NCI-H1694 treated with DMSO at 0.1 percent for 48 hours (cell line): ENCODE measurements at regions not wholly inside any gene's neighbourhood (a gene's known extent, or its start where the extent isn't known, plus 50 kb on each side); places are given as distances from the start of the nearest gene placed in this dataset.

Experiments used
- DNase-seq: peaks from one replicate; lab custom pipeline; 2025; lab: John Stamatoyannopoulos, UW

DNA sequence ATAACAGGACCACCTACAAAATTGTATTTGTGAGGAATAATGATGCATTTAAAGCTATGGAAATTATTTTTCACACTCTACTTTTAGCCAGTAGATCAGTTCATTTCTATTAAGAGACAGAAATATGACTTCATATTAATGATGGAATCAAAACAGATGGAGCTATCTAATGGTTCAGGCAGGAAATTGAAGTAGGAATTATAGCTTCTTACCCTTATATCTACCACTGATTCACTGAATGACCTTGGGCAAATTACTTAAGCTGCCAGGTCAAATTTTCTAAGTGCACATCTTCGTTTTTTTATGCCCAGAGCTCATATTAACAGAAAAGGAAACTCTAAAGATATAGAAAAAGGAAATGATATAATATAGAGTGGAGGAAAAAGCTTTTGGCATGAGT, 323.1 kb downstream of the PCDH10 start:
- DNase-seq = no peak

DNA sequence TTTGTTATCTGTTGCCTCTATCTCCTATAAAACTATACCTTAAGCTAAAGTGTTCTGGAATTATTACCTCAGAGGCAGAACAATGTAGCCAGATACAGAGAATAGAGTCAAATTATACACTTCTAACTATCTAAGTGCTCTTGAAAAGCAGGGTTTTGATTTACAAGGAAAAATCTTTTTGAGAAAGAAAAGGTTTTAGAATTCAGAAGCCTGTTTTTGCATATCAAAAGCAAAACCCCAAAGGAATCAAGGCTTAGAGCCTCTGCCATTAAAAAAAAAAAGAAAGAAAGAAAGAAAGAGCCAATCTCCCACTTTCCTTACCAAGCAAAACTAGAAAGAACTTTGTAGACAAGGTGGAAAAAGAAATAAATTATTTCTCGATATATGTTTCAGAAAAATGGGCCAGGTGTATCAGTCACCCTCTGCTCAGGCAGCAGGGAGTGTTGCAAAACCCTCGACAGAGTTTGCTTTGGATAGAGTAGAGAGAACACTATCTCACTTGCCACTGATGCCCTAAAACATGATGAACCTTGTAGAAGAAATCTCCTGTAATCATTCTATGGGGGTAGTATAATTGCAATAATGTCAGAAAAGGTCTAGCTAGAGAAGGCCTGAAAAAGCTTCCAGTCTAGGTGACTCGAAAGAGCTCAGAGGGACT, 318.3 kb downstream of the PCDH10 start:
- no peak for DNase-seq

DNA sequence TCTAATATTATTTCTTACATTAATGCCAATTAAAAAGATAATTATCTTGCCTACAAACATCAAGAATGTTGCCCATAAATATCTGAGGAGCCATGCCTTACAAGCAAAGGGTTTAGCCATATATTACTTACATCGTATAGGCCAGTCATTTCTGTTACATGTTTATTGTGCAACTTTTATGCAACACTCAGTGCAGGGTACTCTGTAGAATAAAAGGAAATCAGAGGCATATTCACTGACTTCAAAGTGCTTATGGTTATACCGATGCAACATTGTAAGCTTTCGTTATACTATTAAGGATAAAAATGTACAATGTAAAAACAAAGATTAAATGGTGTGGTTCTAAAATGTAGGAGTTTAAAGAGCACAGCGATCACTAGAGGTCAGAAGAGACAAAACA, 315.9 kb downstream of the PCDH10 start:
- no peak for DNase-seq

DNA sequence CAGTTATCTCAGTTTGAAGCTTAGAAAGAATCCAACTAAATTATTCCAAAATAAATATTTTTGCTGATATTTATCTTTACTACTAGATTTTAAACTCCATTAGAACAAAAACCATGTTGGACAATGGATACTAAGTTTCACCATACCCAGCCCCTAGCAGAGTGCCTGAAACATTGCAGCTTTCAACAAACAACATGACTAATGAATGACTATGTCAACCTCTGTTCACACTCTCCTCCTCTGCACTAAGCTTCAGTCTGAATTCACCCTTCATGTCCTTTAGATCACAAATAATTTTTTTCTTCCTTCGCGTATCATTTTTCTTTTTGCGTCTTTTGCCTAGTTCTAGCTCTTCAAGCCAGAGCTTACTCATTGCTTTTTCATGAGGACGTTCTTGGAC, 315.2 kb downstream of the PCDH10 start:
- DNase-seq = no peak

DNA sequence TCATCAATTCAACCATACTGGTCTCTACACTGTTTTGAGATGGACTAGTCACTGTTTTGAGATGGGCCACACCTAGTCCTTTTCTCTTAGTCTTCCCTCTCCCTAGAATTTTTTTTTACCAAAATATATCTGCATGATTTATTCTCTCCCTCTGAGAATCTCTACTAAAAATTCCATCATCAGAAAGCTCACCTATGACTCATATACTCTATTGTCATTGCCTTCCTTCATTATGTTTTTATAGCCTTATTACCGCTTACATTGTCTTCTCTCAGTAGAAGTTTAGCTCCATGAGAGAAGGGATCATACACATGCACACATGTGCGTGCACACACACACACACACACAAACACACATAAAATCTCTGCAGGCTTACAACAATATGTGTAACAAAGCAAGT, 303.6 kb downstream of the PCDH10 start:
- no peak for DNase-seq

DNA sequence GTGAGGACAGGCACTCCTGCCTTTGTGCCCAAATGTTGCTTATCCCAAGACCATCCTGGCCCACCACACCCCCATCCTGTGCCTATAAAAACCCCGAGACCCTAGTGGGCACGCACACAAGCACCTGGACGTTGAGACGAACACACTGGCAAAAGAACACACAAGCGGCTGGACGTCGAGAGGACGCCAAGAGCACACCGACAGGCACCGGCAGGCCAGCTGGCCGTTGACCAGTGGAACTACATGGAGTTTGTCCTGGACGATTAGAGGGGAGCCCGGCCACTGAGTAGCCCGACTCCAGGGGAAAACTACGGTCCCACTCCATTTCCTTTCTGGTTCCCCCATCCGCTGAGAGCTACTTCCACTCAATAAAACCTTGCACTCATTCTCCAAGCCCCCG, 301.7 kb downstream of the PCDH10 start:
- no peak for DNase-seq

DNA sequence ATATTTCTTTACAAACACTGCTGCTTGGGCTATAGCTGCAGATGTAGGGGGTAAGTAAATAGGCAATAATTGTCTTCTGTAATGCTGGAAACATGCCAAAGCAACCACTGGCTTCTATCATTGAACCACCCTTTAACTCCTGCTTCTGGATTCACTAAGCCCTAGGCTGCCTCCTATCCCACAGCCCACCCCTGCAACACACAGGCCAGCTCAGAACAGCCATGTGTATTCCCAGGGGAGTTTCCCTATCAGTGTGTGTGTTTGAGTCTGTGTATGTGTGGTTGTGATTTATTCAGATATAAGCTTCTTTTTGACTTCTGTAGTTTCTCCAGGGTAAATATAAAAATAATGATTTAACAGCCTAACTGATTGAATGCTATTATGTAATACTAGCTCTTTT, 291.3 kb downstream of the PCDH10 start:
- DNase-seq = no peak

DNA sequence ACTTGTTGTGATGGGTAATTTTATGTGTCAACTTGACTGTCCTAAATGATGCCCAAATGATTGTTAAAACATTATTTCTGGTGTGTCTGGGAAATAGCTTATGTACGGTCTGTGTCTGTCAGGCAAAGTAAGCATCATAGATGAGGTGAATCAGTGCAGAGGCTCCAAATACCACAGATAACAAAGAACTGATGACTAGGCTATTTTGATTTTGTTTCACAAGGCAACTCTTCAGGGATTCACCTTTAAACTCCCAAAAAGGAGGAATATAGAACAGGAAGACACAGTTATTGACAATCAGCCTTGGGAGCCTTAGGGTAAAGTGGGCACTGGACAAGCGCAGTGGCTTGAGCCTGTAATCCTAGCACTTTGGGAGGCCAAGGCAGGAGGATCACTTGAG, 290.7 kb downstream of the PCDH10 start:
- no peak for DNase-seq

DNA sequence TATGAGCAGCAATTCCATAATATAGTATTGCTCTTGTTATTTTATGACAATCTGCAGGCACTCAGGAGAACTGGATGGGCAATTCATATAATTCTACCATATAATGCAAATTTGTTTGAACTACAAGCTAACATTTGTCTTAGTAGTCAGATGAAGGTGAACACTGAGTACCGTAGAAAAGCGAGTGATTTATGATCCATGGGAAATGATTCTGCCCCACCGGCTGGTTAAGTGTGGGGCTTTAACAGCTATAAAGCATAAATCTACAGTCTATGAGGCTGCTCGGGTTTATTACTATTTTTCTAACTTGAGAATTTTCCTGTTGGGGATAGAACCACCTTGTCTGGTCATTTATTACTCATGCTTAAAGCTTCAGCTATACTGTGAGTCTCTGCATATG, 275.5 kb downstream of the PCDH10 start:
- no peak for DNase-seq

DNA sequence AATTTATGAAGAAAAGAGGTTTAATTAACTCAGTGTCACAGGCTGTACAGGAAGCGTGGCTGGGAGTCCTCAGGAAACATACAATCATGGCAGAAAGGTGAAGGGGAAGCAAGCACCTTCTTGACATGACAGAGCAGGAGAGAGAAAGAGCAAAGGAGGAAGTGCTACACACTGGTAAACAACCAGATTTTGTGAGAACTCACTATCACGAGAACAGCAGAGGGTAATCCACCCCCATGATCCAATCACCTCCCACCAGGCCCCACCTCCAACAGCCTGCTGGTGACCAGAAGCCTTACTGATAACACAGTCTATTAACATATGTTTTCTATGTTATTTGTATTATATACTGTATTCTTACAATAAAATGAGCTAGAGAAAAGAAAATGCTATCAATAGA, 254.8 kb downstream of the PCDH10 start:
- DNase-seq = no peak

DNA sequence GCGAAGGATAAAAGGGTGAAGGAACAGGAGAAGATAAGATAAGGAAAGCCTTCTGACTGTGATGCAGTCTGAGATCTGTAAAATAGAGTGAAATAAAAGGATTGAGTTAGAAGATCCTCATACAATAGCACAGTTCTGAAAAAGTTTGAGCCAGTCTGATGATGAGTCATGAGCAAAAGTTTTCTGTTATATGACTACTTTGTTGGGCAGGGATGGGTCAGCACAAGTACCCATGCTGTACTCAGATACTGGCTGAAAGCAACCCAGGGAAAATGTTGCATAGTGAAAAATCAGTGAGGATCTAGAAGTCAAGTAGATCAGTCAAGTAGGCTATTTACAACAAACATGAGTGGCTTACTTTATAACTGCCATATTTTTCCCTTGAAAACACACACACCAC, 253.5 kb downstream of the PCDH10 start:
- no peak for DNase-seq

DNA sequence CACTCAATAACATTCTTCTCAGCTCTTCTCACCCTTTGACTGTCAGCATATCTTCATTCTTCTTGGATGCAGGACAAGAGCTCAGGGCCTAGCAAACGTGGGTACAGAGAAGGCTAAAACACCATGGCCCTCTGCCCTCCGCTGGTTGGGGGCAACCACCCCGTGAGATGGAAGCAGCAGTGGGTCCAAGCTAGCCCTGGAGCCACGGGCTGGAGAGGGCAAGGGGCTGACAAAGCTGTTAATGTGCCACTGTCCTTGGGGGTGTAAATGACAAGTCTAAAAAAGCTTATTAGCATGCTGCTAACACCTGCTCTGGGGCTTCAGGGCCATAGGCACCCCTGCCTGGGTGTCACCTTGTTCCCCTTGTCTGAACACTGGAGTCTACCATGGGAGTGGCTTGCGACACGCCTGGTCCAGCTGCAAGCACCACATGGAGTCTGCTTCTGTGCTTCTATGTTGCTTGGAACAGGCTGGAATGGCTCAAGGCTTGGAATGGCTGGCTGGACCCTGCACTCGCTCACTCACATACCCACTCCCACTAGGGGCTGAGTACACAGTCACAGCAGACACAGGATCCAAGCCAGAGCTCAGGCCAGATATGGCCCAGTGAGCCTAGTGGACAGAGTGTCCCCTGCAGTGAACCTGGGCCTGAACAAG, 246.0 kb downstream of the PCDH10 start:
- DNase-seq = no peak

DNA sequence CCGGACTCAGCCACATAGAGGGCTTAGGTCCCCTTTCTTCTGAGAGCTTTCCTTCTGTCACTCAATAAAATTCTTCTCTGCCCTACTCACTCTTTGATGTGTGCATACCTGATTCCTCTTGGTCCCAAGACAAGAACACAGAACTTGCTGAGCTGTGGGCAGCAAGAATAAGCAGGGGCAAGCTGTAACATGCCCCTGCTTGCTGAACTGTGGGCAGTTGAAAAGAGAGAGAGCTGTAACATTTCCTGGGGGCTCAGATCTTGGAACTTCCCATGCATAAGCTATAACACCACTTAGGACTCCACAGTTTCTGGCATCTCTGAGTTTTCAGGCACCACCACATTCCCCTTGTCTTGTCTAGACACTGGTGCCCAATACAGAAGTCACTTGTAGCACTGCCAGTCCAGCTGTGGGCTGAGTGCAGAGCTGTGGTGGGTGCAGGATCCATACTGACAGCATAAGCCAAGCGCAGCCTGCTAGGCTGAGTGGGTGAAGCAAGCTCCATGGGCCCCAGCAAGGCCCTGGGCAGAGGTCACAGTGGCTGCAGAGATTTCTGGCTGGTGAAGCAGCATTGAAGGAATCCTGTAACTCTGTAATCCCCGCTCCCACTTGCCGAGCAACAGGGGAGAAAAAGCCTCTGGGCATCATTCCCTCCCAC, 241.2 kb downstream of the PCDH10 start:
- DNase-seq = no peak

DNA sequence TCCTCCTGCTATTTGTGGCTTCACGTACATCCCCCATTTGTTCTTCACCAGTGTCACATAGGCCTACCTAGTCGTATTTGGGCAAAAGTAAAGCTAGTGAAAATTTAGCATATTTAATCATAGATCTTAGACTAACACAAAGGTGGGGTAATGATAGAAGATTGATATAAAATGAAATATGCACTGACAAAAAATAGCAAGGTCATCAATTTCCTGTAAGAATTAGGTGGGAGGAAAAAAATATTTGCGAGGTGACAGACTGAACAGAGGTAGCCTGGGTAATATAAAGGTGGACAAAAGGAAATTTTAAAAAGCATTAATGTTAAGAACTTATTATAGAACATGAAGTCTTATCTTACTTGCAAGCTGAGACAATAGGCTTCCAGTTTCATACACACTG, 239.9 kb downstream of the PCDH10 start:
- no peak for DNase-seq

DNA sequence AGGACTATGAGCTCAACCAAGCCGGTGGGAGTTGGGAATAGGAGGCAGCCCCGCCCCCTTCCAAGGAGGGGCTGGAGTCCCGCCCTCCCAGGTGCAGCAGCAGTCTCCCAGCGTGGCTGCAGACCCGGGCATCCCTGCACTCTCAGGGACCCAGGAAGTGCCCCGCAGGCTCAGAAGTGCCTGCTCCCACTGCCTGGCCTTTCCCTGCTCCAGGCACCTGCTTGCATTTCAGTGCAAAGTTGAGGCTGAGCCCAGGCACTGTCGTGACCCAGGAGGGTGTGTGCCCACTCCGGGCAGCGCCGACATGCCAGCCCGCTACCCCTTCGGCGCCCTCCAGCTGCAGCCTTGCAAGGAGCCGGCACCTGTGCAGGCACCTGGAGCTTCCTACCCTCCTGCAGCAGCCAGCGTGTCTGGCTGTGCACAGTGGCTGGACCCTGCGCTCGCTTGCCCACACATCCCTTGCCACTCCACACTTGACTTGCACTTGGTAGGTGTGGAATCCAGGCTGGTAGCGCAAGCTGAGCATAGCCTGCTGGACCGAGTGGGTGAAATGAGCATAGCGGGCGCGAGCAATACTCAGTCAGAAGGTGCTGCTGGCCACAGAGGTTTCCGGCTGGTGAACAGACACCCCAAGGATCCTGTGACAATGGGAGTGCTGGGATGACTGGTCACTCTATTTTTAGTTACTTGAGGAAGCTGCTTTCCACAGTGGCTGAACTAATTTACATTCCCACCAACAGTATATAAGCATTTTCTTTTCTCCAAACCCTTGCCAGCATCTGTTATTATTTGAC, 236.3 kb downstream of the PCDH10 start:
- DNase-seq = no peak

DNA sequence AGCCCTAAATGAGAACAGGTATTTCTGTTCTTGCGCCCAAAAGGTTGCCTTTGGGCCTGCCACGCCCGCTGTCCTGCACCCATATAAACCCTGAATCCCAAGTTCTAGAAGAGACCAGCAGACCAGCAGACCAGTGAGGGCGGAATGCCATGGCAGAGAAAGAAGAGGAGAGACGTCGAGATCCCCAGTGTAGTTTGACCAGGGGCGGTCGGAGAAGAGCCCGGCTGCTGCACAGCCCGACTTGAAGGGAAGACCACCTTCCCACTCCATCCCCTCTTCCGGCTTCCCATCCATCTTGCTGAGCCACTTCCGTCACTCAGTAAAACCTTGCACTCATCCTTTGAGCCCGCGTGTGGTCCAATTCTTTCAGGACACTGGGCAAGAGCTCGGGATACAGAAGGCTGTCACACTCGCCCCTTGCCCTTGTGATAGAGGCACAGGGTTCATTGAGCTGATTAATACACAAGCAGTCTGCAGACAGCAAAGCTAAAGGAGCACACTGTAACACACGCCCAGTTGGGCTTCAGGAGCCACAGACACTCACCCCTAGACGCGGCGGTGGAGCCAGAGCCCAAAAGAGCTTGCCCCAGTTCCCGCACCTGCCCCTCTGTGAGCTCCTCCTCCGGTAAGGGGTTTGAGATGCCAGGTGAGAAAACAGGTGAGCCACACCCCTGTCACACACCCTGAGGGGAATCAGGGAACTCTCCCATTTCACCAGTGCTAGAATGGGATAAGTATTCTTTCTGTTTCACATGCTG, 230.8 kb downstream of the PCDH10 start:
- no peak for DNase-seq

DNA sequence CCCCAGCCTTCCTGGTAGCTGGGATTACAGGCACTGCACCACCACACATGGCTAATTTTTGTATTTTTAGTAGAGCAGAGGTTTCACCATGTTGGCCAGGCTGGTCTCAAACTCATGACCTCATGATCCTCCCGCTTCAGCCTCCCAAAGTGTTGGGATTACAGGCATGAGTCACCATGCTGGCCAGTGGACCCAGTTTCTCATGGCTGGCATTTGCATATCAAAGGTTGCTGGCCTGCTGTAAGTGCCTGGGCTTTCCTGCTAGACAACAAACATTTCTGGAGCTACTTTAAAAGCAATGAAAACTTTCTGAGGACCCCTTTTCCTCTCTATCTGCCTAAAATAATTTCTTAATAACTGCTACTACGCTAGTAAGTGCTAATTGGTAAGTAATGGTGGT, 228.2 kb downstream of the PCDH10 start:
- DNase-seq = no peak

DNA sequence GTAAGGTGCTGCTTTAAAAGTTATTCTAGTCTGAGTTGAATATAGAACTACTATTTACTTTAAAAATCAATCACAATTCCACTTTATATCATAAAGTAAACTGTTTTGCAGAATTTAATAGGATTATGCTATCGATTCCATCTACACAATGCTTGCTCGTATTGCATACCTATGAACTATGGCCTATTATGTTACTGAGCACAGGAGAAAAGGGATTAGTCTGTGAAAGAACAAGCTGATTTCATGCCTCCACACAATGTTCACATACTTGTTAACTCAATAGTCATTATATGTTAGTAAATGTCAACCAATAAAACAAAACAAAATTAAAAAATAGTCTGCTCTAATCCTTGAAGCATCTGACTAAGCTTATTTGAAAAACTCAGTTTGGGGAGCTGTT, 223.6 kb downstream of the PCDH10 start:
- no peak for DNase-seq

DNA sequence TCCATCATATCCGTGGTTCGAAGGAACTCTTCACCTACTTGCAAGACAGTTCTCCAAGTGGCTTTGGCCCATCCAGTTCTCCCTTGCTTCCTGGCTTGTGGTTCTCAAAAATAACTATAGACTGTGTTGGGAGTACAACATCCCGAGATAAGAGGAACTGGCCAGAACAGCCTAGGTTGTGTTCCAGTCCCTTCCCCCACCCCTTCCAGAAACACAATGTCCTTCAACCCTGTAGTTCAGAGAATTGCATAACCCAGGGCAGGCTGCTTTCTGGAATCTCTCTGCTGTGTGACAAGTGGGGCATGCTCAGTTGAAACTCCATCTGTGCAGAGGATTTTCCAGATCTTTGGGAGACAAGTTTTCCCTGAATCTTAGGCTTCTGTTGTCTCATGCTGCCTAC, 206.5 kb downstream of the PCDH10 start:
- no peak for DNase-seq

DNA sequence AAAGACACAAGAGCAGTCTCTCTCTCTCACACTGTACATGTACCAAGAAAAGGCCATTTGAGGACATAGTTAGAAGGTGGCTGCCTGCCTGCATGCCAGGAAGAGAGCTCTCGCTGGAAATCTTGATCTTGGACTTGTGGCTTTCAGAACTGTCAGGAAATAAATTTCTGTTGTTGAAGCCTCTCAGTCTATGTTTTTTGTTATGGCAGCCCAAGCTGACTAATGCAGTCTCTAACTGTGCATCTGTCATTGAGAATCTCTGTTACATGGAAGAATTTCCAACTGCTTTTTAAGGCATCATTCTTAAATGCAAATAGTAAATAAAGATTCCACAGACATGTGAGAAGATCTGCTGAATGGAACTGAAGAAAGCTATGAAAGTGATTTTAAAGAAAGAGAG, 198.3 kb downstream of the PCDH10 start:
- DNase-seq = no peak

DNA sequence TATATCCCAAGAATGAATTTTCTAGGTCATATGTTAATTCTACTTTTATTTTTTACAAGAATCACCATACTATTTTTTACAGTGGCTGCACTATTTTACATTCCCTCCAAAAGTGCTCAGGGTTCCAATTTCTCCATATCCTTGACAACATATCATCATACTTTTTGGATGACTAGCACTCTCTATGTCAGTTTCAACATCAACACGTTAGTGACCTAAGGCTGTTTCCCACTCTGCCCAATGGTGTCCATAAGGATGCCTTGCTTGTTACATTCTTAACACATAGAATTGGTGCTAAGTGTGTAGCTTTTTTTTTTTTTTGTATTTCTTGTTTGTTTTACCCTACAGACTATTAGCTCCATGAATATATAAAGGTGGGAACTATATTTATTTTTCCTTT, 175.4 kb downstream of the PCDH10 start:
- no peak for DNase-seq

DNA sequence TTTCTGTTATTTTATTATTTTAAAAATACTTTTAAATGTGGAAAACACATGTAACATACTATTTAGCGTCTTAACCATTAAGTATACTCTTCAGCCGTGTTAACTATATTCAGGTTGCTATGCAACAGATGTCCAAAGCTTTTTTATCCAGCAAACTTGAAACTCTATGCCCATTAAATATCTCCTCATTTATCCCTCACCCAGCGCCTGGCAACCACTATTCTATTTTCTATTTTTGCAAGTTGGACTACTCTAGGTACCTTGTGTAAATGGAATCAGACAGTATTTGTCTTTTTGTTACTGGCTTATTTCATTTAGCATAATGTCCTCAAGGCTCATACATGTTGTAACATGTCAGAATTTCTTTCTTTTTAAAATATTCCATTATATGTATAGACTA, 174.6 kb downstream of the PCDH10 start:
- no peak for DNase-seq
